ENCODE measurements at regions not wholly inside any gene's neighbourhood (a gene's known extent, or its start where the extent isn't known, plus 50 kb on each side); places are given as distances from the start of the nearest gene placed in this dataset.

GRCh38 chr4:125832161-125832560 lies 517.4 kb downstream of the FAT4 start:
- DNase-seq (no peak), ATAC-seq (ENCODE audit: insufficient read depth, low FRiP score) (no peak)
- no peak overlapping the region for H3K4me3 ChIP-seq
- 68 to 76% methylated on average over 3 of the region's 3 CpGs for WGBS, 2 donors
- no peaks in the 10 kb centered on the region for H3K27me3 ChIP-seq (ENCODE audit: control insufficient read depth in 3 of 3, insufficient read depth in 3 of 3, low read length in 2 of 3)
- H3K4me1 ChIP-seq (ENCODE audit: control insufficient read depth in 5 of 5, insufficient read depth in 5 of 5, low read length in 5 of 5) = peaks cover 0 to 12% (median 0%) of the 10 kb centered on the region in 5 donors
- peaks cover 0 to 2% (median under 1%) of the 10 kb centered on the region in 4 donors for H3K9me3 ChIP-seq (ENCODE audit: control insufficient read depth in 4 of 4, insufficient read depth in 3 of 4, low read length in 3 of 4)
- no peak for TF ChIP-seq CTCF (IDR thresholded peaks at IDR 0.05; ENCODE audit: control extremely low read depth, extremely low read depth)
- H3K27ac ChIP-seq (ENCODE audit: low read depth in 1 of 2, low read length in 1 of 2) = no peak overlapping the region
- H3K9ac ChIP-seq (ENCODE audit: insufficient read depth in 1 of 2, low read length in 2 of 2) = no peak overlapping the region
- no peaks in the 10 kb centered on the region for H3K36me3 ChIP-seq (ENCODE audit: control insufficient read depth in 4 of 4, insufficient read depth in 4 of 4, low read length in 4 of 4)

- Histone ChIP-seq H3K27ac (ENCODE audit: low read depth in 1 of 2, low read length in 1 of 2) (no peak overlapping the region), H3K36me3 (ENCODE audit: control insufficient read depth in 4 of 4, insufficient read depth in 4 of 4, low read length in 4 of 4) (no peaks in the 10 kb centered on the region), H3K4me3 (no peak overlapping the region), H3K27me3 (ENCODE audit: control insufficient read depth in 3 of 3, insufficient read depth in 3 of 3, low read length in 2 of 3) (no peaks in the 10 kb centered on the region), H3K9me3 (ENCODE audit: control insufficient read depth in 4 of 4, insufficient read depth in 3 of 4, low read length in 3 of 4) (peaks cover 0 to 2% (median under 1%) of the 10 kb centered on the region in 4 donors), H3K9ac (ENCODE audit: insufficient read depth in 1 of 2, low read length in 2 of 2) (no peak overlapping the region), H3K4me1 (ENCODE audit: control insufficient read depth in 5 of 5, insufficient read depth in 5 of 5, low read length in 5 of 5) (peaks cover 0 to 18% (median 0%) of the 10 kb centered on the region in 5 donors)
- TF ChIP-seq CTCF (IDR thresholded peaks at IDR 0.05; ENCODE audit: control extremely low read depth, extremely low read depth) = no peak
- ATAC-seq (ENCODE audit: insufficient read depth, low FRiP score) (no peak), DNase-seq (peak; percentile 12 to 50 (median 45))
- 53 to 54% methylated on average over 4 of the region's 4 CpGs for WGBS, 2 donors
These were observed 521.9 kb downstream of the FAT4 start for GRCh38 chr4:125836597-125837195.

- H3K36me3 ChIP-seq (ENCODE audit: control insufficient read depth in 4 of 4, insufficient read depth in 4 of 4, low read length in 4 of 4) = no peaks in the 10 kb centered on the region
- H3K9me3 ChIP-seq (ENCODE audit: control insufficient read depth in 4 of 4, insufficient read depth in 3 of 4, low read length in 3 of 4) = peaks cover 0 to 2% (median under 1%) of the 10 kb centered on the region in 4 donors
- ATAC-seq (ENCODE audit: insufficient read depth, low FRiP score) = no peak
- DNase-seq = peak; percentile 13 to 77 (median 74)
- H3K4me1 ChIP-seq (ENCODE audit: control insufficient read depth in 5 of 5, insufficient read depth in 5 of 5, low read length in 5 of 5) = peaks cover 0 to 18% (median 0%) of the 10 kb centered on the region in 5 donors
- WGBS, 2 donors = 67 to 75% methylated on average over 3 of the region's 3 CpGs
- H3K4me3 ChIP-seq = no peak overlapping the region
- no peak for TF ChIP-seq CTCF (IDR thresholded peaks at IDR 0.05; ENCODE audit: control extremely low read depth, extremely low read depth)
- no peak overlapping the region for H3K27ac ChIP-seq (ENCODE audit: low read depth in 1 of 2, low read length in 1 of 2)
- no peaks in the 10 kb centered on the region for H3K27me3 ChIP-seq (ENCODE audit: control insufficient read depth in 3 of 3, insufficient read depth in 3 of 3, low read length in 2 of 3)
- no peak overlapping the region for H3K9ac ChIP-seq (ENCODE audit: insufficient read depth in 1 of 2, low read length in 2 of 2)
These were observed 522.9 kb downstream of the FAT4 start for GRCh38 chr4:125837493-125838201.

Data from lung (tissue), 11 donors.